ELF-1 (cell line): ENCODE measurements at regions not wholly inside any gene's neighbourhood (a gene's known extent, or its start where the extent isn't known, plus 50 kb on each side); places are given as distances from the start of the nearest gene placed in this dataset.

Source experiments
- DNase-seq: peaks from one replicate; pipeline ENCODE4 v3.0.0-alpha.2; 2016; ENCODE audit warnings: low read depth, low spot score

- DNase-seq, result no peak
These were observed 232.8 kb upstream of the DIO3 start for GRCh38 chr14:101328412-101329028.

GRCh38 chr14:101330416-101331140 is 230.7 kb upstream of the DIO3 start:
- no peak for DNase-seq

- no peak for DNase-seq
These were observed 230.2 kb upstream of the DIO3 start for GRCh38 chr14:101331141-101331525.

GRCh38 chr14:101331661-101332169 is 229.6 kb upstream of the DIO3 start:
- no peak for DNase-seq

- DNase-seq, result no peak
These were observed 229.0 kb upstream of the DIO3 start for GRCh38 chr14:101332281-101332680.

GRCh38 chr14:101333335-101334280 is 227.7 kb upstream of the DIO3 start:
- DNase-seq, result no peak

- DNase-seq, result no peak
These were observed 226.6 kb upstream of the DIO3 start for GRCh38 chr14:101334656-101335055.

GRCh38 chr14:101335061-101335661 is 226.1 kb upstream of the DIO3 start:
- DNase-seq, result no peak

GRCh38 chr14:101336183-101336582 is 225.1 kb upstream of the DIO3 start:
- no peak for DNase-seq

GRCh38 chr14:101337053-101337452 is 224.2 kb upstream of the DIO3 start:
- DNase-seq, result no peak

GRCh38 chr14:101340556-101340955 is 220.7 kb upstream of the DIO3 start:
- no peak for DNase-seq

- DNase-seq, result no peak
These were observed 213.2 kb upstream of the DIO3 start for GRCh38 chr14:101347893-101348777.

GRCh38 chr14:101349108-101349507 is 212.2 kb upstream of the DIO3 start:
- DNase-seq, result no peak

- no peak for DNase-seq
These were observed 211.3 kb upstream of the DIO3 start for GRCh38 chr14:101350021-101350420.

- DNase-seq, result no peak
These were observed 210.6 kb upstream of the DIO3 start for GRCh38 chr14:101350691-101351090.

GRCh38 chr14:101351146-101351545 is 210.1 kb upstream of the DIO3 start:
- DNase-seq, result no peak

- no peak for DNase-seq
These were observed 209.5 kb upstream of the DIO3 start for GRCh38 chr14:101351769-101352168.

GRCh38 chr14:101352567-101352966 is 208.7 kb upstream of the DIO3 start:
- DNase-seq, result no peak

- DNase-seq, result no peak
These were observed 207.9 kb upstream of the DIO3 start for GRCh38 chr14:101353422-101353821.

- DNase-seq, result no peak
These were observed 206.6 kb upstream of the DIO3 start for GRCh38 chr14:101354726-101355125.

GRCh38 chr14:101355284-101355683 is 206.0 kb upstream of the DIO3 start:
- no peak for DNase-seq
